ENCODE measurements at regions not wholly inside any gene's neighbourhood (a gene's known extent, or its start where the extent isn't known, plus 50 kb on each side); places are given as distances from the start of the nearest gene placed in this dataset.
"Not testable (repeated sequence)": the region's sequence is repeated elsewhere in the genome, so short reads cannot be mapped to it uniquely, and the experiment has no call there.

DNA sequence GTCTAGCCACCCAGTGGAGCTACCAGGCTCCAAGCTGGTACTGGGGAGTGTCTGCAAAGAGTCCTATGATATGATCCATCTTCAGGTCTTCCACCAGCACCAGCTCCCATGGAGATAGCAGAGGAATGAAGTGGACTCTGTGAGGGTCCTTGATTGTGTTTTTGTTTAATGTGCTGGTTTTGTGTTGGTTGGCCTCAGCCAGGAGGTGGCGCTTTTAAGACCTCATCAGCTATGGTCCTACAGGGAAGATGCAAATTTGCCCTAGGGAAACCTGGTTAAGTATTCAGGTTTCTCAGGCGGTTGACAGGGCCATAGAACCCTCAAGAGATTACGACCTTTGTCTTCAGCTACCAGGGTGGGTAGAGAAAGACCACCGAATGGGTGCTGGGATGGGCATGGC, 1141.1 kb downstream of the STIM2 start:
- no peak overlapping the region for H3K27ac ChIP-seq (ENCODE audit: low read length)
- H3K27me3 ChIP-seq (ENCODE audit: insufficient read depth, low read length), result no peaks in the 10 kb centered on the region
- H3K4me3 ChIP-seq (ENCODE audit: low read length), result no peak overlapping the region
- no peaks in the 10 kb centered on the region for H3K36me3 ChIP-seq (ENCODE audit: insufficient read depth, low read depth, low read length)
- H3K4me1 ChIP-seq (ENCODE audit: insufficient read depth, low read length), result no peaks in the 10 kb centered on the region
- no peak overlapping the region for H3K9ac ChIP-seq (ENCODE audit: low read depth, low read length)
- H3K9me3 ChIP-seq (ENCODE audit: insufficient read depth, low read depth, low read length), result no peaks in the 10 kb centered on the region

- Histone ChIP-seq H3K9ac (ENCODE audit: low read depth, low read length) (no peak overlapping the region), H3K4me1 (ENCODE audit: insufficient read depth, low read length) (no peaks in the 10 kb centered on the region), H3K4me3 (ENCODE audit: low read length) (no peak overlapping the region), H3K36me3 (ENCODE audit: insufficient read depth, low read depth, low read length) (no peaks in the 10 kb centered on the region), H3K27me3 (ENCODE audit: insufficient read depth, low read length) (no peaks in the 10 kb centered on the region), H3K9me3 (ENCODE audit: insufficient read depth, low read depth, low read length) (no peaks in the 10 kb centered on the region), H3K27ac (ENCODE audit: low read length) (no peak overlapping the region)
Measured at GRCh38 chr4:28004520-28004919, 1143.9 kb downstream of the STIM2 start.

DNA sequence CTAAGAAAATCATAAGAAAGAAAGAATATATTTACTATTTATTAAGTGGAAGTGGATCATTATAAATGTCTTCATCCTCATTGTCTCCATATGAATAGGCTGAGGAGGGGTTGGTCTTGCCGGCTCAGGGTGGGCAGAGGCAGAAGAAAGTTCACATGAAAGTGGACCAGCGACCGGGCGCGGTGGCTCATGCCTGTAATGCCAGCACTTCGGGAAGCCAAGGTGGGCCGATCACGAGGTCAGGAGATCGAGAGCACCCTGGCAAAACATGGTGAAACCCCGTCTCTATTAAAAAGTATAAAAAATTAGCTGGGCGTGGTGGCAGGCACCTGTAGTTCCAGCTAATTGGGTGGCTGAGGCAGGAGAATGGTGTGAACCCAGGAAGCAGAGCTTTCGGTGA, 1145.4 kb downstream of the STIM2 start:
- Histone ChIP-seq H3K27me3 (ENCODE audit: insufficient read depth, low read length) (no peaks in the 10 kb centered on the region), H3K36me3 (ENCODE audit: insufficient read depth, low read depth, low read length) (no peaks in the 10 kb centered on the region), H3K9ac (ENCODE audit: low read depth, low read length) (no peak overlapping the region), H3K4me1 (ENCODE audit: insufficient read depth, low read length) (no peaks in the 10 kb centered on the region), H3K27ac (ENCODE audit: low read length) (no peak overlapping the region), H3K4me3 (ENCODE audit: low read length) (no peak overlapping the region), H3K9me3 (ENCODE audit: insufficient read depth, low read depth, low read length) (no peaks in the 10 kb centered on the region)

DNA sequence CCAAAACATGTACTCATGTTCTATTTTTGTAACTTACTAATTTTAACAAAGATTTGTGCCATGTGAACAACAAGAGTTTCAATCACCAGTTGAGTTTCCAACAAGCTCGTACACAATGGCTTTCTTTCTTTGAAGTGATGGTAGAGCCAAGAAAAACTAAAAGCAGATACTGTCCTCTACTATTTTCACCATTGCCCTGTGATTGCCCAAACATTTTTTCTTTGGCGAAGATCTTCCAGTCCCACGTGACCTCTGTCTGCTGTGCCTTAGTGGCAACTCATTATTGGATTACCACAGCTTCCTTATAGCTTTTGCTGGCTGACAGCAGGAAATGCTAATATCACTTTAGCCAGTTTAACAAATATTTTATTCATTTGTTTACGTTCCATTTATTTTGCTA, 1147.1 kb downstream of the STIM2 start:
- no peak overlapping the region for H3K9ac ChIP-seq (ENCODE audit: low read depth, low read length)
- no peaks in the 10 kb centered on the region for H3K9me3 ChIP-seq (ENCODE audit: insufficient read depth, low read depth, low read length)
- H3K4me3 ChIP-seq (ENCODE audit: low read length), result no peak overlapping the region
- no peaks in the 10 kb centered on the region for H3K27me3 ChIP-seq (ENCODE audit: insufficient read depth, low read length)
- H3K27ac ChIP-seq (ENCODE audit: low read length), result no peak overlapping the region
- no peaks in the 10 kb centered on the region for H3K4me1 ChIP-seq (ENCODE audit: insufficient read depth, low read length)
- H3K36me3 ChIP-seq (ENCODE audit: insufficient read depth, low read depth, low read length), result no peaks in the 10 kb centered on the region

DNA sequence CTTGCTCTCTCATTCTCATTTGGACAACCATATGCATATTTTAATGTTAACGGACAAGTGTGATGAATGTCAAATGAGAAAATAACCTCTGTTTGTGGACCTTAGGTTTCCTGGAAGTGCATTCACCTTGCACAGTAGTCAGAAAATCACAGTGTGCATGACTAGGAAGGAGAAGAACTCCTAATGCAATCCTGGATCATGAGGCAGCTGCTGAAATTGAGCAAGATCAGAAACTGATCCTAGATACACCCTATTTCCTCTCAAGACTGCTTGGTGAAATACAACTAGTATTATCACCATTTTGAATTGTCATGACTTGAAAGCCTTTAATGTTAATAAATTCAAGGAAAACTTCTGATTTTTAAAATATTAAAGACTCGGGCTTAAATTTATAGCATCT, 1148.9 kb downstream of the STIM2 start:
- H3K4me3 ChIP-seq (ENCODE audit: low read length), result no peak overlapping the region
- no peaks in the 10 kb centered on the region for H3K36me3 ChIP-seq (ENCODE audit: insufficient read depth, low read depth, low read length)
- no peaks in the 10 kb centered on the region for H3K4me1 ChIP-seq (ENCODE audit: insufficient read depth, low read length)
- no peak overlapping the region for H3K27ac ChIP-seq (ENCODE audit: low read length)
- no peaks in the 10 kb centered on the region for H3K27me3 ChIP-seq (ENCODE audit: insufficient read depth, low read length)
- peaks cover 11% of the 10 kb centered on the region; the same call in 1 of the 2 replicates for H3K9me3 ChIP-seq (ENCODE audit: insufficient read depth, low read depth, low read length)
- no peak overlapping the region for H3K9ac ChIP-seq (ENCODE audit: low read depth, low read length)

DNA sequence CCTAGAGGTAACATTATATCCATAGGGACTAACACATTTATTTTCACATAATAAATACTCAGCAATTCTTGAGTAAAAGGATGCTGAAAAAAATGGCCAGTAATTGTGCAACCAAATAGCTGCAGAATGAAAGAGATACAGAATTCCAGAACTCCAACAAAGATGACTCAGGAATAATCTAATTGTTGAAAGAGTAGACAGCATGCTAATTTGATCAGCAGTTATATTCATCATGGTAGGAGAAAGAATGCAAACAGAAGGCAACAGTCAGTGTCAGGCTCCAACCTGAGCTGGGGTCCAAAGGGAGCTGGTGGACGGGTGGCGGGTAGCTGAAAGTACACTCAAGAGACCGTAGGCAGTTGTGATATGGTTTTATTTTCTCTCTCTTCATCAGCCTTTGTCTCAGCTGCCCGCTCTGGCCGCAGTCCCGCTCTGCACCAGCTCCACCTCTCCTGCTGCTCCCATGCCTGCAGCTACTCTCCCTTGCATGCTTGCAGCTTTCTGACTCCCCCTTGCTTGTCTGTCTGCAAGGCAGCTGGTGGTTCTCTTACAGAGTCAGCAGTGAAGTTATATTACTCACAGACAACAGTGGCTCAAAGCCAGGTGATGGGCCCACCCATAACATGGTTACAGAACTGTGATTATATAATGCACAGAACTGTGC, 1150.1 kb downstream of the STIM2 start:
- Histone ChIP-seq H3K36me3 (ENCODE audit: insufficient read depth, low read depth, low read length) (no peaks in the 10 kb centered on the region), H3K4me1 (ENCODE audit: insufficient read depth, low read length) (no peaks in the 10 kb centered on the region), H3K9ac (ENCODE audit: low read depth, low read length) (no peak overlapping the region), H3K27me3 (ENCODE audit: insufficient read depth, low read length) (no peaks in the 10 kb centered on the region), H3K9me3 (ENCODE audit: insufficient read depth, low read depth, low read length) (peaks cover 22% of the 10 kb centered on the region; the same call in 1 of the 2 replicates), H3K27ac (ENCODE audit: low read length) (no peak overlapping the region), H3K4me3 (ENCODE audit: low read length) (no peak overlapping the region)

GRCh38 chr4:28014469-28014868, 1153.8 kb downstream of the STIM2 start:
- Histone ChIP-seq H3K4me1 (ENCODE audit: insufficient read depth, low read length) (no peaks in the 10 kb centered on the region), H3K36me3 (ENCODE audit: insufficient read depth, low read depth, low read length) (no peaks in the 10 kb centered on the region)

DNA sequence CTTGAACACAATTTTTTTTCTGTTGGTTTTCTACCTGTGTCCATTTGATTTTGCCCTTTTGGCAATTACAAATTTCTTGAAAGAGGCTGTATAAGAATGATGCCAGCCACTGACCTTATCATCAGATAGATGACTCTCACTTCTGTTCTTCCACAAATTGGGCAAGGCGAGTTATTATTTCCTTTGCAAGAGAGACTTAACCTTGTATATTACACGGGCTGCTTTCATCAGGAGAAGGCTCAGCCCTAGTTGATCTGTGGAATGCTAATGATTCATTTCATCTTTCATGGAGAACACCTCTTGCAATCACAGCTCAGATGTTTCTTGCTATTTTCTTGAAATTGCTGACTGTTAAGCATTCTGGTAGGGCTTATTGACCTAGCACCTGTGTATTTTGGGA, 1155.4 kb downstream of the STIM2 start:
- Histone ChIP-seq H3K9ac (ENCODE audit: low read depth, low read length) (no peak overlapping the region), H3K27ac (ENCODE audit: low read length) (no peak overlapping the region), H3K4me1 (ENCODE audit: insufficient read depth, low read length) (no peaks in the 10 kb centered on the region), H3K36me3 (ENCODE audit: insufficient read depth, low read depth, low read length) (no peaks in the 10 kb centered on the region), H3K9me3 (ENCODE audit: insufficient read depth, low read depth, low read length) (peaks cover 28% of the 10 kb centered on the region; the same call in 1 of the 2 replicates), H3K27me3 (ENCODE audit: insufficient read depth, low read length) (no peaks in the 10 kb centered on the region), H3K4me3 (ENCODE audit: low read length) (no peak overlapping the region)

More at GRCh38 chr4:28014469-28014868, 1153.8 kb downstream of the STIM2 start:
- Histone ChIP-seq H3K27ac (ENCODE audit: low read length) (no peak overlapping the region), H3K9me3 (ENCODE audit: insufficient read depth, low read depth, low read length) (peaks cover 28% of the 10 kb centered on the region; the same call in 1 of the 2 replicates), H3K27me3 (ENCODE audit: insufficient read depth, low read length) (no peaks in the 10 kb centered on the region), H3K4me3 (ENCODE audit: low read length) (no peak overlapping the region), H3K9ac (ENCODE audit: low read depth, low read length) (no peak overlapping the region)

DNA sequence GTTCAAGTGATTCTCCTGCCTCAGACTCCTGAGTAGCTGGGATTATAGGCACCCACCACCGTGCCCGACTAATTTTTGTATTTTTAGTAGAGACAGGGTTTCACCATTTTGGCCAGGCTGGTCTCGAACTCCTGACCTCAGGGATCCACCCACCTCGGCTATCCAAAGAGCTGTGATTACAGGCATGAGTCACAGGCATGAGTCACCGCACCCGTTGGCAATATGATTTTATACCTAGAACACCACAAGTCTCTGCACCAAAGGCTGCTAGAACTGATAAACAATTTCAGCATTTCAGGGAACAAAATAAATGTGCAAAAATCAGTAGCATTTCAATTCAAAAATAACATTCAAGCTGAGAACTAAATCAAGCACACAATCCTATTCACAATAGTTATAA, 1177.6 kb downstream of the STIM2 start:
- H3K9me3 ChIP-seq (ENCODE audit: insufficient read depth, low read depth, low read length); H3K9ac ChIP-seq (ENCODE audit: low read depth, low read length); H3K27ac ChIP-seq (ENCODE audit: low read length); H3K4me1 ChIP-seq (ENCODE audit: insufficient read depth, low read length); H3K36me3 ChIP-seq (ENCODE audit: insufficient read depth, low read depth, low read length); H3K4me3 ChIP-seq (ENCODE audit: low read length); H3K27me3 ChIP-seq (ENCODE audit: insufficient read depth, low read length): not testable (repeated sequence)

DNA sequence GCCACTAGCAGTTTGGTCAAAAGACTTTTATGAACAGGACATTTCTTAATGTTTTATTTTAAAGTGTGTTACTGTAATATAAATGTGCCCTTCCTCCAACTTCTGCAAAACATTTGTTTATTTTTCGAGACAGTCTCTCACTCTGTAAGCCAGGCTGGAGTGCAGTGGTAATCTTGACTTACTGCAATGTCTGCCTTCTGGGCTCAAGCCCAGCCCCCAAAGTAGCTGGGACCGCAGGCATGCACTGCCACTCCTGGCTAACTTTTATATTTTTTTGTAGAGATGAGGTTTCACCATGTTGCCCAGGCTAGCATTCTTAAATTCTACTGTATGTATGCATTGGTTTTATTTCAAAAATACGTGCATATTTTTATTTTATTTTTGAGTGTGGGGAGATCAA, 1201.9 kb downstream of the STIM2 start:
- Histone ChIP-seq H3K9ac (ENCODE audit: low read depth, low read length) (no peak overlapping the region), H3K27ac (ENCODE audit: low read length) (no peak overlapping the region), H3K36me3 (ENCODE audit: insufficient read depth, low read depth, low read length) (no peaks in the 10 kb centered on the region), H3K9me3 (ENCODE audit: insufficient read depth, low read depth, low read length) (no peaks in the 10 kb centered on the region), H3K4me3 (ENCODE audit: low read length) (no peak overlapping the region), H3K27me3 (ENCODE audit: insufficient read depth, low read length) (no peaks in the 10 kb centered on the region), H3K4me1 (ENCODE audit: insufficient read depth, low read length) (no peaks in the 10 kb centered on the region)

GRCh38 chr4:28073860-28074555, 1213.4 kb downstream of the STIM2 start:
- no peaks in the 10 kb centered on the region for H3K4me1 ChIP-seq (ENCODE audit: insufficient read depth, low read length)
- no peak overlapping the region for H3K9ac ChIP-seq (ENCODE audit: low read depth, low read length)
- H3K9me3 ChIP-seq (ENCODE audit: insufficient read depth, low read depth, low read length), result no peaks in the 10 kb centered on the region
- H3K36me3 ChIP-seq (ENCODE audit: insufficient read depth, low read depth, low read length), result no peaks in the 10 kb centered on the region
- no peak overlapping the region for H3K27ac ChIP-seq (ENCODE audit: low read length)
- no peaks in the 10 kb centered on the region for H3K27me3 ChIP-seq (ENCODE audit: insufficient read depth, low read length)
- no peak overlapping the region for H3K4me3 ChIP-seq (ENCODE audit: low read length)

DNA sequence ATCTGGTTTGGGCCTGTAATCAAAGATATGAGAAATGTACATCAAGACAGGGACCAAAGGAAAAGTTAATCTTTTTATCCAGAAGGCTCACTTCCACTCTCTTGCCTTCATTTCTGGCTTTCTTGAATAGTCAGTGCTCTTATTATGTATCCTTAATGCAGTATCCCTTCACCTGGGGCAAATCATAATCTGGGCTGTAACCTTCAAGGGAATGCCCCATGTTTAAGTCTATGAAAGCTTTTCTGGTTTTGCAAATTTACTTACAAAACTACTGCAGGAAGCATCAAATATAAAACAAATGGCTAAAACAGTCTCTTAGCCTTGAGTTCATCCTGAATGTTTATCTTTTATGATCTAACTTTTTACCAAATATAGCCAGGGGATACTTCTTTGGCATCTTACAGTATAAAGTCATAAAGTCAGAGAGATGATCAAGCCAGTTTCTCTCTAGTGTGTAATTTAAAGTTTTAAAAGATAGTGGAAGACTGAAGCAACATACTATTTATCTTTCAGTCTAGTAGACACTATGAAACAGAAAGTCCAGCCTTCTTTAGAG, 1214.8 kb downstream of the STIM2 start:
- Histone ChIP-seq H3K9me3 (ENCODE audit: insufficient read depth, low read depth, low read length) (no peaks in the 10 kb centered on the region), H3K4me1 (ENCODE audit: insufficient read depth, low read length) (no peaks in the 10 kb centered on the region), H3K27ac (ENCODE audit: low read length) (no peak overlapping the region), H3K4me3 (ENCODE audit: low read length) (no peak overlapping the region), H3K36me3 (ENCODE audit: insufficient read depth, low read depth, low read length) (no peaks in the 10 kb centered on the region), H3K27me3 (ENCODE audit: insufficient read depth, low read length) (no peaks in the 10 kb centered on the region), H3K9ac (ENCODE audit: low read depth, low read length) (no peak overlapping the region)

All from iPS-20b (cell line).